Endothelial cell of umbilical vein (primary cell): ENCODE measurements at regions not wholly inside any gene's neighbourhood (a gene's known extent, or its start where the extent isn't known, plus 50 kb on each side); places are given as distances from the start of the nearest gene placed in this dataset.

Experiments used
- BruUV-seq: library from RNA; stranded (reverse); fragments of 400-500 nt; replicated peaks from 2 replicates; lab custom pipeline; 2021; lab: Mats Ljungman, UMichigan
- CTCF ChIA-PET: fragments of 300-600, 350-600 bp; sonication (Branson Sonifier 250); formaldehyde crosslinking; loops from one replicate; lab custom pipeline; 2021; ENCODE audit warnings: antibody characterized with exemption, inconsistent platforms; lab: Charles Lee
- POLR2A ChIA-PET: fragments of 300-600, 350-600 bp; sonication (Branson Sonifier 250); formaldehyde crosslinking; loops from one replicate; lab custom pipeline; 2021; ENCODE audit warnings: antibody characterized with exemption, inconsistent platforms; lab: Charles Lee
- DNase-seq: peaks from one replicate; pipeline ENCODE4 v3.0.0-alpha.2; 2011; ENCODE audit warnings: low read depth, low spot score
- FAIRE-seq: peaks from 2 replicates; lab custom pipeline; 2011; peaks lifted over from hg19 to GRCh38; lab: Jason Lieb, UNC
- H2AFZ ChIP-seq: 2 replicates; pipeline ENCODE4 v1.6.0; 2012; ENCODE audit warnings: low read depth, low read length, control low read depth, inconsistent platforms
- H3K27ac ChIP-seq: 2 replicates; pipeline ENCODE4 v1.5.1; 2011; ENCODE audit warnings: low read depth, mild to moderate bottlenecking, control low read depth, low read length, moderate library complexity; ENCODE audit not compliant: insufficient read depth
- H3K27me3 ChIP-seq, 2 experiments: 2 replicates each; pipeline versions ENCODE4 v1.6.0 to v1.6.1; 2011; ENCODE audit warnings: low read length in 2 of 2, mixed read lengths in 1 of 2; ENCODE audit not compliant: control insufficient read depth in 2 of 2, insufficient read depth in 2 of 2
- H3K36me3 ChIP-seq, 2 experiments: 2 replicates in 1 of 2; 3 replicates in 1 of 2; pipeline ENCODE4 v1.5.1; 2011; ENCODE audit warnings: low read length in 2 of 2, mild to moderate bottlenecking in 1 of 2, moderate library complexity in 1 of 2; ENCODE audit not compliant: control insufficient read depth in 2 of 2, insufficient read depth in 2 of 2; ENCODE audit errors: extremely low read depth in 1 of 2
- H3K4me1 ChIP-seq: 3 replicates; pipeline ENCODE4 v1.5.1; 2011; ENCODE audit warnings: mild to moderate bottlenecking, low read length; ENCODE audit not compliant: control insufficient read depth, insufficient read depth; ENCODE audit errors: extremely low read depth
- H3K4me2 ChIP-seq: 2 replicates; pipeline ENCODE4 v1.6.1; 2011; ENCODE audit warnings: low read length, control low read depth, mixed read lengths; ENCODE audit not compliant: insufficient read depth
- H3K4me3 ChIP-seq, 3 experiments: fragments of 200-600 bp in 1 of 3; sonication (generic), shearing (Covaris generic) in 1 of 3; replicated peaks in 1 of 3; 2 replicates each; pipeline ENCODE4 v1.5.1; 2011 to 2016; ENCODE audit warnings: control low read depth in 3 of 3, low read length in 3 of 3, mild to moderate bottlenecking in 2 of 3, inconsistent platforms in 1 of 3, low read depth in 1 of 3, moderate library complexity in 1 of 3; ENCODE audit not compliant: insufficient read depth in 1 of 3
- H3K79me2 ChIP-seq: 2 replicates; pipeline ENCODE4 v1.6.0; 2012; ENCODE audit warnings: low read length, inconsistent platforms; ENCODE audit not compliant: control insufficient read depth, insufficient read depth
- H3K9ac ChIP-seq: replicated peaks from 2 replicates; pipeline ENCODE3; 2011; ENCODE audit warnings: low read length, control low read depth; ENCODE audit not compliant: insufficient read depth; ENCODE audit errors: extremely low read depth
- H3K9me1 ChIP-seq: replicated peaks from 3 replicates; pipeline ENCODE4 v1.6.0; 2011; ENCODE audit warnings: mild to moderate bottlenecking, low read length; ENCODE audit not compliant: control insufficient read depth, insufficient read depth; ENCODE audit errors: extremely low read depth
- H3K9me3 ChIP-seq: replicated peaks from 2 replicates; pipeline ENCODE4 v1.5.1; 2012; ENCODE audit warnings: low read length, inconsistent platforms; ENCODE audit not compliant: control insufficient read depth, insufficient read depth
- H4K20me1 ChIP-seq: replicated peaks from 2 replicates; pipeline ENCODE3; 2011; ENCODE audit warnings: mild to moderate bottlenecking, low read length; ENCODE audit not compliant: control insufficient read depth, insufficient read depth; ENCODE audit errors: extremely low read depth
- EZH2 ChIP-seq: IDR thresholded peaks from 2 replicates; pipeline ENCODE4 v1.6.1; 2012; ENCODE audit warnings: borderline replicate concordance, low read depth, mild to moderate bottlenecking, moderate library complexity, low read length, inconsistent platforms; ENCODE audit not compliant: severe bottlenecking
- FOS ChIP-seq: IDR thresholded peaks from 2 replicates; pipeline ENCODE4 v1.6.1; 2011; ENCODE audit warnings: mild to moderate bottlenecking, low read length, moderate library complexity, borderline replicate concordance; ENCODE audit not compliant: insufficient read depth
- GATA2 ChIP-seq: IDR thresholded peaks from 2 replicates; pipeline ENCODE4 v1.7.0; 2011; ENCODE audit warnings: low read depth, mild to moderate bottlenecking, moderate library complexity, mixed read lengths, low read length; ENCODE audit not compliant: insufficient read length, insufficient read depth
- JUN ChIP-seq: IDR thresholded peaks from 2 replicates; pipeline ENCODE4 v1.6.1; 2011; ENCODE audit warnings: borderline replicate concordance, low read depth; ENCODE audit not compliant: insufficient read length, insufficient read depth
- MYC ChIP-seq: IDR thresholded peaks from one replicate; pipeline ENCODE4 v1.6.1; 2011; ENCODE audit warnings: mild to moderate bottlenecking, low read depth, low read length
- POLR2A ChIP-seq: IDR thresholded peaks from 2 replicates; pipeline ENCODE4 v1.6.1; 2012; ENCODE audit warnings: low read depth, mild to moderate bottlenecking, control low read depth, low read length
- POLR2AphosphoS5 ChIP-seq: IDR thresholded peaks from 2 replicates; pipeline ENCODE4 v1.6.1; 2012; ENCODE audit warnings: low read depth, mild to moderate bottlenecking, control low read depth, low read length, moderate library complexity; ENCODE audit not compliant: insufficient read depth
- dilution Hi-C: fragments of 300-500 bp; cut with MboI; formaldehyde crosslinking; loops from one replicate; pipeline ENCODE4 v1.15.0; 2019; ENCODE audit warnings: low sequenced_read_pairs; ENCODE audit not compliant: extremely low pct_ligation_motif_present
- intact Hi-C: fragments of 100-400 bp; cut with micrococcal nuclease; formaldehyde crosslinking; loops from one replicate; pipeline ENCODE4 v1.10.0; 2022
- TF ChIP-seq, protein P1 (sequence below), 2 donors: IDR thresholded peaks; 1 replicate in 1 of 2; 2 replicates in 1 of 2; pipeline ENCODE4 v1.5.1; 2011; ENCODE audit warnings: low read length in 2 of 2, mild to moderate bottlenecking in 2 of 2, moderate library complexity in 2 of 2, control low read depth in 1 of 2, inconsistent platforms in 1 of 2, low read depth in 1 of 2; ENCODE audit not compliant: insufficient read depth in 1 of 2; ENCODE audit errors: extremely low read depth in 1 of 2
- TF ChIP-seq, protein P2 (sequence below): IDR thresholded peaks from 2 replicates; pipeline ENCODE4 v1.6.1; 2011; ENCODE audit not compliant: insufficient read depth, insufficient read length

DNA sequence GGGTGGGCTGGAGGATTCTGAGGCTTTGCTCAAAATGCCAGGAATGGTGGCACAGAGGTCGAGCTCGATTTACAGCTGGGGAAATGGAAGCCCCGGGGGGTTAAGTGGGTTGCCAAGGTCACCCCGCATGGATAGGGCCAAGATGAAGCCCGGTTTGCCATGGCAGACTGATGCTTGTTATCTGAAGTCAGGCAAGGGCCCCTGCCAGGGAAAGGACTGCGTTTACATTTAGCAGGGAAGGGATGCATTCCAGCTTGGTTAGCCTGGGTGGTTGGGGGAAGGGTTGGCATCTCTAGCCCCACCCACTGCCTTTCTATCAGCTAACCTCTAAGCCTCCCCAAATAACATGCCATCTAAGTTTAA is 79.0 kb downstream of the RPLP1 start:
- CTCF ChIA-PET, result interaction anchor here (0.8 to 1.5 kb wide), 4 partner anchors 8 to 53 kb away, joined by 3 to 6 read pairs (median 4); no protein-coding TSS in a partner anchor
- Histone ChIP-seq H3K9me3 (no peaks in the 10 kb centered on the region), H3K9me1 (no peaks in the 10 kb centered on the region), H3K4me3 (no peak overlapping the region), H2AFZ (no peak overlapping the region), H3K9ac (no peak overlapping the region), H3K4me2 (no peak overlapping the region), H3K27ac (no peak overlapping the region), H3K27me3 (peaks cover 0 to 3% of the 10 kb centered on the region in 2 experiments), H3K79me2 (no peaks in the 10 kb centered on the region), H3K4me1 (peaks cover 4% of the 10 kb centered on the region), H3K36me3 (no peaks in the 10 kb centered on the region), H4K20me1 (no peaks in the 10 kb centered on the region)
- POLR2A ChIA-PET, result no interaction called here
- intact Hi-C loops, result no loop called here
- dilution Hi-C loops, result no loop called here
- DNase-seq (no peak), FAIRE-seq (no peak)
- TF ChIP-seq GATA2 (no peak), JUN (no peak)
- BruUV-seq, result no TSS peak

DNA sequence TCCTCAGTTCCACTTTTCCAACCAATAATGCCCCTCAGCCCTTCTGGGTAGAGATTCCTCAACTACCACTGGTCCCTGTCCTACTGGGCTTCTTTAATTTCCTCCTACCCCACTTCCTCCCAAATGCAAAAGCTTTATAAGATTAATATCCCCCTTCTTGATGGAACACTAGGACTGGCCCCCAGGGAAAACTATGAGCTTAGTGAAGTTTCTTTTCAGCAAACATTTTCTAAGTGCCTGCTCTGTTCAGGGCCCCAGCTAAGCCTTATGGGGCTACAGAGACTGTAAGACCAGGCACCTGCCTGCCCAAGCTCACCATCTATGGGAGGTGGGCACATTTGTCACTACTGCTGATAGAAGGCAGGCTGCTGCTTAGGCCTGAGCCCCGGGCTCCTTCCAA is 79.4 kb downstream of the RPLP1 start:
- dilution Hi-C loops (no loop called here), intact Hi-C loops (no loop called here)
- CTCF ChIA-PET, result interaction anchor here (0.8 to 1.5 kb wide), 4 partner anchors 8 to 54 kb away, joined by 3 to 6 read pairs (median 4); no protein-coding TSS in a partner anchor
- Histone ChIP-seq H4K20me1 (no peaks in the 10 kb centered on the region), H3K9me3 (no peaks in the 10 kb centered on the region), H3K9me1 (no peaks in the 10 kb centered on the region), H2AFZ (no peak overlapping the region), H3K4me3 (no peak overlapping the region), H3K4me2 (no peak overlapping the region), H3K9ac (no peak overlapping the region), H3K36me3 (no peaks in the 10 kb centered on the region), H3K4me1 (peaks cover 4% of the 10 kb centered on the region), H3K79me2 (no peaks in the 10 kb centered on the region), H3K27me3 (peaks cover 0 to 3% of the 10 kb centered on the region in 2 experiments), H3K27ac (no peak overlapping the region)
- FAIRE-seq (no peak), DNase-seq (no peak)
- POLR2A ChIA-PET, result no interaction called here
- BruUV-seq, result no TSS peak
- TF ChIP-seq GATA2 (no peak), JUN (no peak), EZH2 (no peak), POLR2A (no peak), POLR2AphosphoS5 (no peak), MYC (no peak), FOS (no peak)
- TF ChIP-seq, protein P1, sequence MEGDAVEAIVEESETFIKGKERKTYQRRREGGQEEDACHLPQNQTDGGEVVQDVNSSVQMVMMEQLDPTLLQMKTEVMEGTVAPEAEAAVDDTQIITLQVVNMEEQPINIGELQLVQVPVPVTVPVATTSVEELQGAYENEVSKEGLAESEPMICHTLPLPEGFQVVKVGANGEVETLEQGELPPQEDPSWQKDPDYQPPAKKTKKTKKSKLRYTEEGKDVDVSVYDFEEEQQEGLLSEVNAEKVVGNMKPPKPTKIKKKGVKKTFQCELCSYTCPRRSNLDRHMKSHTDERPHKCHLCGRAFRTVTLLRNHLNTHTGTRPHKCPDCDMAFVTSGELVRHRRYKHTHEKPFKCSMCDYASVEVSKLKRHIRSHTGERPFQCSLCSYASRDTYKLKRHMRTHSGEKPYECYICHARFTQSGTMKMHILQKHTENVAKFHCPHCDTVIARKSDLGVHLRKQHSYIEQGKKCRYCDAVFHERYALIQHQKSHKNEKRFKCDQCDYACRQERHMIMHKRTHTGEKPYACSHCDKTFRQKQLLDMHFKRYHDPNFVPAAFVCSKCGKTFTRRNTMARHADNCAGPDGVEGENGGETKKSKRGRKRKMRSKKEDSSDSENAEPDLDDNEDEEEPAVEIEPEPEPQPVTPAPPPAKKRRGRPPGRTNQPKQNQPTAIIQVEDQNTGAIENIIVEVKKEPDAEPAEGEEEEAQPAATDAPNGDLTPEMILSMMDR (IDR thresholded peaks at IDR 0.05; ENCODE audit: extremely low read depth in 1 of 2, insufficient read depth in 1 of 2, low read depth in 1 of 2, low read length in 2 of 2), result no peak
- TF ChIP-seq, protein P2, sequence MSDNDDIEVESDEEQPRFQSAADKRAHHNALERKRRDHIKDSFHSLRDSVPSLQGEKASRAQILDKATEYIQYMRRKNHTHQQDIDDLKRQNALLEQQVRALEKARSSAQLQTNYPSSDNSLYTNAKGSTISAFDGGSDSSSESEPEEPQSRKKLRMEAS, result no peak
